Activated CD4-positive, alpha-beta memory T cell treated with anti-CD3 and anti-CD28 coated beads for 36 hours (primary cell): ENCODE measurements at regions not wholly inside any gene's neighbourhood (a gene's known extent, or its start where the extent isn't known, plus 50 kb on each side); places are given as distances from the start of the nearest gene placed in this dataset.

ENCODE experiments used
- CTCF ChIA-PET: fragments of 350-600 bp; sonication (Branson Sonifier 250); formaldehyde crosslinking; loops from one replicate; lab custom pipeline; 2021; ENCODE audit warnings: antibody characterized with exemption, inconsistent platforms; lab: Charles Lee
- POLR2A ChIA-PET: fragments of 350-600 bp; sonication (Branson Sonifier 250); formaldehyde crosslinking; loops from one replicate; lab custom pipeline; 2021; ENCODE audit warnings: antibody characterized with exemption; lab: Charles Lee
- DNase-seq: peaks from one replicate; pipeline ENCODE4 v3.0.0-alpha.2; 2020
- H3K27ac Mint-ChIP-seq: one replicate; pipeline ENCODE4 v1.8.0; 2021; ENCODE audit warnings: mixed read lengths
- H3K27me3 Mint-ChIP-seq: one replicate; pipeline ENCODE4 v1.8.0; 2021; ENCODE audit warnings: mixed read lengths
- H3K36me3 Mint-ChIP-seq: one replicate; pipeline ENCODE4 v1.8.0; 2021; ENCODE audit warnings: mixed read lengths
- H3K4me1 Mint-ChIP-seq: one replicate; pipeline ENCODE4 v1.8.0; 2021; ENCODE audit warnings: low read depth, mixed read lengths
- H3K4me3 Mint-ChIP-seq: one replicate; pipeline ENCODE4 v1.8.0; 2021; ENCODE audit warnings: mild to moderate bottlenecking, mixed read lengths
- H3K9me3 Mint-ChIP-seq: one replicate; pipeline ENCODE4 v1.8.0; 2021; ENCODE audit warnings: mixed read lengths
- intact Hi-C: fragments of 100-400 bp; cut with micrococcal nuclease; formaldehyde crosslinking; loops from one replicate; pipeline ENCODE4 v1.15.1; 2023

- ChIA-PET CTCF (no interaction called here), POLR2A (no interaction called here)
- Mint-ChIP-seq H3K9me3 (no peaks in the 10 kb centered on the region), H3K27ac (no peak overlapping the region), H3K4me1 (no peaks in the 10 kb centered on the region), H3K27me3 (no peaks in the 10 kb centered on the region), H3K4me3 (no peak overlapping the region), H3K36me3 (no peaks in the 10 kb centered on the region)
- intact Hi-C loops: no loop called here
- no peak for DNase-seq
These were observed 324.7 kb upstream of the PIK3C3 start for GRCh38 chr18:41630232-41630886.

- Mint-ChIP-seq H3K9me3 (no peaks in the 10 kb centered on the region), H3K36me3 (no peaks in the 10 kb centered on the region), H3K27ac (no peak overlapping the region), H3K4me1 (no peaks in the 10 kb centered on the region), H3K27me3 (no peaks in the 10 kb centered on the region), H3K4me3 (no peak overlapping the region)
- intact Hi-C loops: no loop called here
- no peak for DNase-seq
- POLR2A ChIA-PET: no interaction called here
- CTCF ChIA-PET: no interaction called here
These were observed 330.6 kb upstream of the PIK3C3 start for GRCh38 chr18:41624460-41624859.

- H3K27ac Mint-ChIP-seq: no peak overlapping the region
- H3K27me3 Mint-ChIP-seq: no peaks in the 10 kb centered on the region
- H3K4me3 Mint-ChIP-seq: no peak overlapping the region
- CTCF ChIA-PET: no interaction called here
- H3K4me1 Mint-ChIP-seq: no peaks in the 10 kb centered on the region
- H3K36me3 Mint-ChIP-seq: no peaks in the 10 kb centered on the region
- POLR2A ChIA-PET: no interaction called here
- intact Hi-C loops: no loop called here
- no peaks in the 10 kb centered on the region for H3K9me3 Mint-ChIP-seq
- DNase-seq: no peak
These were observed 333.9 kb upstream of the PIK3C3 start for GRCh38 chr18:41621177-41621576.

GRCh38 chr18:41618147-41618546 is 336.9 kb upstream of the PIK3C3 start:
- ChIA-PET POLR2A (no interaction called here), CTCF (no interaction called here)
- H3K4me3 Mint-ChIP-seq: no peak overlapping the region
- no peaks in the 10 kb centered on the region for H3K4me1 Mint-ChIP-seq
- no peaks in the 10 kb centered on the region for H3K27me3 Mint-ChIP-seq
- no peak for DNase-seq
- H3K27ac Mint-ChIP-seq: no peak overlapping the region
- H3K9me3 Mint-ChIP-seq: no peaks in the 10 kb centered on the region
- intact Hi-C loops: no loop called here
- no peaks in the 10 kb centered on the region for H3K36me3 Mint-ChIP-seq

GRCh38 chr18:41617647-41618046 is 337.4 kb upstream of the PIK3C3 start:
- ChIA-PET CTCF (no interaction called here), POLR2A (no interaction called here)
- Mint-ChIP-seq H3K4me3 (no peak overlapping the region), H3K27ac (no peak overlapping the region), H3K27me3 (no peaks in the 10 kb centered on the region), H3K9me3 (no peaks in the 10 kb centered on the region), H3K36me3 (no peaks in the 10 kb centered on the region), H3K4me1 (no peaks in the 10 kb centered on the region)
- DNase-seq: no peak
- intact Hi-C loops: no loop called here

GRCh38 chr18:41613003-41613609 is 341.9 kb upstream of the PIK3C3 start:
- Mint-ChIP-seq H3K9me3 (peaks cover 4% of the 10 kb centered on the region), H3K36me3 (no peaks in the 10 kb centered on the region), H3K27ac (no peak overlapping the region), H3K4me1 (no peaks in the 10 kb centered on the region), H3K27me3 (no peaks in the 10 kb centered on the region), H3K4me3 (no peak overlapping the region)
- intact Hi-C loops: no loop called here
- POLR2A ChIA-PET: no interaction called here
- no peak for DNase-seq
- CTCF ChIA-PET: no interaction called here

GRCh38 chr18:41604964-41605363 is 350.1 kb upstream of the PIK3C3 start:
- CTCF ChIA-PET: no interaction called here
- H3K27ac Mint-ChIP-seq: no peak overlapping the region

GRCh38 chr18:41602034-41602433 is 353.0 kb upstream of the PIK3C3 start:
- Mint-ChIP-seq H3K9me3 (peaks cover 10% of the 10 kb centered on the region), H3K36me3 (no peaks in the 10 kb centered on the region), H3K27me3 (no peaks in the 10 kb centered on the region), H3K4me3 (no peak overlapping the region), H3K4me1 (no peaks in the 10 kb centered on the region), H3K27ac (no peak overlapping the region)
- DNase-seq: no peak
- intact Hi-C loops: no loop called here
- CTCF ChIA-PET: interaction anchor here (1.0 kb wide), 1 partner anchor 9 kb away, joined by 3 read pairs; no protein-coding TSS in a partner anchor
- POLR2A ChIA-PET: no interaction called here

More at GRCh38 chr18:41604964-41605363, 350.1 kb upstream of the PIK3C3 start:
- no peak for DNase-seq
- Mint-ChIP-seq H3K4me3 (no peak overlapping the region), H3K9me3 (peaks cover 14% of the 10 kb centered on the region), H3K4me1 (no peaks in the 10 kb centered on the region), H3K36me3 (no peaks in the 10 kb centered on the region), H3K27me3 (no peaks in the 10 kb centered on the region)
- POLR2A ChIA-PET: no interaction called here
- intact Hi-C loops: no loop called here

GRCh38 chr18:41600693-41601391 is 354.2 kb upstream of the PIK3C3 start:
- H3K4me1 Mint-ChIP-seq: no peaks in the 10 kb centered on the region
- POLR2A ChIA-PET: no interaction called here
- H3K27me3 Mint-ChIP-seq: no peaks in the 10 kb centered on the region
- DNase-seq: no peak
- H3K4me3 Mint-ChIP-seq: no peak overlapping the region
- no peaks in the 10 kb centered on the region for H3K36me3 Mint-ChIP-seq
- peaks cover 10% of the 10 kb centered on the region for H3K9me3 Mint-ChIP-seq
- intact Hi-C loops: no loop called here
- no peak overlapping the region for H3K27ac Mint-ChIP-seq
- CTCF ChIA-PET: interaction anchor here (1.0 kb wide), 1 partner anchor 8 kb away, joined by 3 read pairs; no protein-coding TSS in a partner anchor

GRCh38 chr18:41599466-41599865 is 355.6 kb upstream of the PIK3C3 start:
- H3K27me3 Mint-ChIP-seq: no peaks in the 10 kb centered on the region
- ChIA-PET CTCF (no interaction called here), POLR2A (no interaction called here)
- no peak for DNase-seq
- no peaks in the 10 kb centered on the region for H3K4me1 Mint-ChIP-seq
- peaks cover 8% of the 10 kb centered on the region for H3K9me3 Mint-ChIP-seq
- H3K27ac Mint-ChIP-seq: no peak overlapping the region
- intact Hi-C loops: no loop called here
- no peak overlapping the region for H3K4me3 Mint-ChIP-seq
- H3K36me3 Mint-ChIP-seq: no peaks in the 10 kb centered on the region

GRCh38 chr18:41594582-41594981 is 360.5 kb upstream of the PIK3C3 start:
- peaks cover 3% of the 10 kb centered on the region for H3K9me3 Mint-ChIP-seq
- H3K4me1 Mint-ChIP-seq: no peaks in the 10 kb centered on the region
- no peak overlapping the region for H3K4me3 Mint-ChIP-seq
- H3K27ac Mint-ChIP-seq: no peak overlapping the region
- CTCF ChIA-PET: no interaction called here
- no peaks in the 10 kb centered on the region for H3K27me3 Mint-ChIP-seq
- DNase-seq: no peak
- H3K36me3 Mint-ChIP-seq: no peaks in the 10 kb centered on the region
- intact Hi-C loops: no loop called here
- POLR2A ChIA-PET: no interaction called here

- no peak for DNase-seq
- H3K9me3 Mint-ChIP-seq: peaks cover 3% of the 10 kb centered on the region
- ChIA-PET CTCF (interaction anchor here (0.7 kb wide), 1 partner anchor 8 kb away, joined by 3 read pairs; no protein-coding TSS in a partner anchor), POLR2A (no interaction called here)
- no peaks in the 10 kb centered on the region for H3K27me3 Mint-ChIP-seq
- no peak overlapping the region for H3K27ac Mint-ChIP-seq
- no peaks in the 10 kb centered on the region for H3K36me3 Mint-ChIP-seq
- intact Hi-C loops: no loop called here
- H3K4me3 Mint-ChIP-seq: no peak overlapping the region
- no peaks in the 10 kb centered on the region for H3K4me1 Mint-ChIP-seq
These were observed 361.8 kb upstream of the PIK3C3 start for GRCh38 chr18:41593171-41593675.
